ENCODE measurements at regions not wholly inside any gene's neighbourhood (a gene's known extent, or its start where the extent isn't known, plus 50 kb on each side); places are given as distances from the start of the nearest gene placed in this dataset.

DNA sequence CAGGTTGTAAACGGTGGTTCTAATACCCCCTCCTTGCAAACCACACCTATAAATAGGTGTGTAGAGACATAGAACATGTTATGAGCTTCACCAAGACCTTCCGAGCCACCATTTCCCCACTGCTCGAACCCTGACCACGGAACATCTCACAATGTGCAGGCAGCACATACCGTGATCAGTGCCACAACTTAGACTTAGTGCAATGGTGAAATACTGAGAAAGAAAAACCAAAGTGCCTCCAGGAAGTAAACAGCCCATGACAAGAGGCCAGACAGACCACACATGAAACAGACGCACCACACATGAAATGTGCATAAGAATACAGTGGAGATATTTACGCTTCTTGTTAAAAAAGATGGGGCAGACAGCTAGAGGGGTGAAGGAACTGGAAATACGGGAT lies 166.9 kb upstream of the CCND2 start:
- intact Hi-C loops (cut with DNase I, micrococcal nuclease): loop anchor here (1.0 to 5.0 kb wide), 9 partner anchors 30 to 221 kb away; no protein-coding TSS in a partner anchor
- ChIA-PET CTCF (interaction anchor here (0.7 to 2.7 kb wide), 13 partner anchors 11 to 186 kb away, joined by 3 to 51 read pairs (median 6); no protein-coding TSS in a partner anchor), POLR2A (interaction anchor here (0.6 kb wide), 1 partner anchor 49 kb away, joined by 3 read pairs; no protein-coding TSS in a partner anchor)
- Mint-ChIP-seq H3K27ac (peak overlapping the region; percentile 58), H3K4me1 (peaks cover 31% of the 10 kb centered on the region), H3K4me3 (no peak overlapping the region), H3K36me3 (ENCODE audit: low read depth) (no peaks in the 10 kb centered on the region), H3K27me3 (peaks cover 10% of the 10 kb centered on the region), H3K9me3 (ENCODE audit: low read depth) (no peaks in the 10 kb centered on the region)
- ATAC-seq (peak; percentile 37), DNase-seq (no peak)

DNA sequence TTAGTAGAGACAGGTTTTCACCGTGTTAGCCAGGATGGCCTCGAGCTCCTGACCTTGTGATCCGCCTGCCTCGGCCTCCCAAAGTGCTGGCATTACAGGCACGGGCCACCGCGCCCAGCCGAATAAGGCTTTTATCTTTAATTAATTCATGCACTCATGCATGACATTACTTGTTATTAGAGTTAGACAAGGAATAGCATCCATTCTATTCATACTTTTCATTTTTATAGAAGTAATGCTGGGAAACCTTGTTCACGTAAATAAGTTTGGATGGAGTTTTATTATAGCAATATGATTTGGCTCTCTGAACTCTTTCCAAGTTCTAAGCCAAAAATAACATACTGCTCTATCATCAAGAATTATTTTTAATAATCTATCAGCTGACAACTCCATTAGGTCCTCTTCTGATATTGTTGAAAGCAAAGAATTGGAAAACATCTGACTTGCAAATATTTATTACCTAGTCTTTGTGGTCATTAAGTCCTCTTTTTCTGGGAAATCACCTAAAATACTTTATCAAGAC lies 168.8 kb upstream of the CCND2 start:
- Mint-ChIP-seq H3K4me3 (no peak overlapping the region), H3K27me3 (peaks cover 2% of the 10 kb centered on the region), H3K4me1 (peaks cover 26% of the 10 kb centered on the region), H3K36me3 (ENCODE audit: low read depth) (no peaks in the 10 kb centered on the region), H3K9me3 (ENCODE audit: low read depth) (no peaks in the 10 kb centered on the region), H3K27ac (no peak overlapping the region)
- ATAC-seq (no peak), DNase-seq (no peak)
- POLR2A ChIA-PET: interaction anchor here (0.6 kb wide), 1 partner anchor 41 kb away, joined by 3 read pairs; no protein-coding TSS in a partner anchor
- intact Hi-C loops (cut with DNase I, micrococcal nuclease): loop anchor here (5.0 kb wide), 3 partner anchors 42 to 113 kb away; no protein-coding TSS in a partner anchor
- CTCF ChIA-PET: interaction anchor here (0.7 to 0.8 kb wide), 3 partner anchors 24 to 220 kb away, joined by 3 read pairs; no protein-coding TSS in a partner anchor

DNA sequence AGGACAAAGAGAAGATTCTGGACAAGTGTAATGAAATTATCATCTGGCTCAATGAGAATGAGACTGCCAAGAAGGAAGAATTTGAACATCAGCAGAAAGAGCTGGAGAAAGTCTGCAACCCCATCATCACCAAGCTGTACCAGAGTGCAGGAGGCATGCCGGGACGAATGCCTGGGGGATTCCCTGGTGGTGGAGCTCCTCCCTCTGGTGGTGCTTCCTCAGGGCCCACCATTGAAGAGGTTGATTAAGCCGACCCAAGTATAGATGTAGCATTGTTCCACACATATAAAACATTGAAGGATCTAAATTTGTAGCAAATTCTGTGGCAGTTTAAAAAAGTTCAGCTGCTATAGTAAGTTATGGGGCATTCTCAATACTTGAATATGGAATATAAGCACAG lies 174.3 kb upstream of the CCND2 start:
- Mint-ChIP-seq H3K27ac (no peak overlapping the region), H3K4me3 (no peak overlapping the region), H3K36me3 (ENCODE audit: low read depth) (no peaks in the 10 kb centered on the region), H3K9me3 (ENCODE audit: low read depth) (no peaks in the 10 kb centered on the region), H3K27me3 (no peaks in the 10 kb centered on the region), H3K4me1 (peaks cover 4% of the 10 kb centered on the region)
- ChIA-PET POLR2A (interaction anchor here (0.6 kb wide), 1 partner anchor 219 kb away, joined by 7 read pairs; no protein-coding TSS in a partner anchor), CTCF (no interaction called here)
- ATAC-seq: no peak
- DNase-seq: no peak
- intact Hi-C loops (cut with DNase I, micrococcal nuclease): no loop called here

GRCh38 chr12:4091016-4091743 lies 182.4 kb upstream of the CCND2 start:
- no peak overlapping the region for H3K27ac Mint-ChIP-seq
- H3K36me3 Mint-ChIP-seq (ENCODE audit: low read depth): no peaks in the 10 kb centered on the region
- H3K27me3 Mint-ChIP-seq: no peaks in the 10 kb centered on the region
- ChIA-PET CTCF (interaction anchor here (0.5 to 2.0 kb wide), 3 partner anchors 17 to 186 kb away, joined by 3 to 9 read pairs (median 5); no protein-coding TSS in a partner anchor), POLR2A (interaction anchor here (0.6 kb wide), 1 partner anchor 86 kb away, joined by 3 read pairs; no protein-coding TSS in a partner anchor)
- peaks cover 10% of the 10 kb centered on the region for H3K4me1 Mint-ChIP-seq
- H3K9me3 Mint-ChIP-seq (ENCODE audit: low read depth): no peaks in the 10 kb centered on the region
- DNase-seq: no peak
- no peak overlapping the region for H3K4me3 Mint-ChIP-seq
- intact Hi-C loops (cut with DNase I, micrococcal nuclease): no loop called here
- ATAC-seq: no peak

- ATAC-seq (no peak), DNase-seq (no peak)
- no peaks in the 10 kb centered on the region for H3K36me3 Mint-ChIP-seq (ENCODE audit: low read depth)
- intact Hi-C loops (cut with DNase I, micrococcal nuclease): no loop called here
- H3K27ac Mint-ChIP-seq: no peak overlapping the region
- ChIA-PET POLR2A (no interaction called here), CTCF (interaction anchor here (0.6 to 0.8 kb wide), 2 partner anchors 119 to 186 kb away, joined by 3 to 4 read pairs; no protein-coding TSS in a partner anchor)
- H3K4me3 Mint-ChIP-seq: no peak overlapping the region
- H3K9me3 Mint-ChIP-seq (ENCODE audit: low read depth): no peaks in the 10 kb centered on the region
- H3K27me3 Mint-ChIP-seq: no peaks in the 10 kb centered on the region
- peaks cover 12% of the 10 kb centered on the region for H3K4me1 Mint-ChIP-seq
Observed at GRCh38 chr12:4089956-4090355, 183.6 kb upstream of the CCND2 start.

- ATAC-seq (no peak), DNase-seq (no peak)
- Mint-ChIP-seq H3K9me3 (ENCODE audit: low read depth) (no peaks in the 10 kb centered on the region), H3K27me3 (no peaks in the 10 kb centered on the region), H3K36me3 (ENCODE audit: low read depth) (no peaks in the 10 kb centered on the region), H3K27ac (no peak overlapping the region), H3K4me3 (no peak overlapping the region), H3K4me1 (peaks cover 12% of the 10 kb centered on the region)
- ChIA-PET POLR2A (no interaction called here), CTCF (interaction anchor here (0.8 kb wide), 1 partner anchor 51 kb away, joined by 3 read pairs; no protein-coding TSS in a partner anchor)
- intact Hi-C loops (cut with DNase I, micrococcal nuclease): no loop called here
Observed at GRCh38 chr12:4089121-4089606, 184.4 kb upstream of the CCND2 start.

DNA sequence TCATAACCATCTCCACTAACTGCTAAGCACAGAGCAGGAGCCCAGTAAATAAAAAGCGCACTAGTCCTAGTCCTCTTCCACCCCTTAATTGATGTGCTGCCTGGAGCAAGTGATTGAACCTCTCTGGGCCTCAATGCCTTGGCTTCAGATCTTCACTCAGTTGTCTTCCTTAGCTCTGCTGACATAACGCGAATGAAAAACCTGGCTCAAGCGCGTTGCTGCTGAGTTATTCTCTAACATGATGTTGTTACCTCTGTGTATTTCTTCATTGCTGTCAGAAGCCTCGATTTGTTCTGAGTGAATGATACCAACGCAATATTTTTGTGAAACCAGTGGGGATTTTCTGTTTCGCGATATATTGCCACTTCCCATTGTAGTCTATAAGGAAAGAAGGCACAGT lies 185.1 kb upstream of the CCND2 start:
- no peak for ATAC-seq

GRCh38 chr12:4086481-4086880 lies 187.1 kb upstream of the CCND2 start:
- Mint-ChIP-seq H3K27me3 (no peaks in the 10 kb centered on the region), H3K36me3 (ENCODE audit: low read depth) (no peaks in the 10 kb centered on the region), H3K4me1 (peaks cover 12% of the 10 kb centered on the region), H3K4me3 (no peak overlapping the region), H3K27ac (no peak overlapping the region), H3K9me3 (ENCODE audit: low read depth) (no peaks in the 10 kb centered on the region)
- intact Hi-C loops (cut with DNase I, micrococcal nuclease): no loop called here
- no peak for DNase-seq
- CTCF ChIA-PET: interaction anchor here (0.6 kb wide), 1 partner anchor 35 kb away, joined by 5 read pairs; no protein-coding TSS in a partner anchor
- POLR2A ChIA-PET: no interaction called here
- ATAC-seq: peak; percentile 57

More for the DNA sequence above, 185.1 kb upstream of the CCND2 start:
- POLR2A ChIA-PET: no interaction called here
- no peak overlapping the region for H3K4me3 Mint-ChIP-seq
- no peak overlapping the region for H3K27ac Mint-ChIP-seq
- CTCF ChIA-PET: interaction anchor here (0.5 to 0.8 kb wide), 2 partner anchors 8 to 50 kb away, joined by 3 read pairs; no protein-coding TSS in a partner anchor
- intact Hi-C loops (cut with DNase I, micrococcal nuclease): no loop called here
- no peak for DNase-seq
- H3K27me3 Mint-ChIP-seq: no peaks in the 10 kb centered on the region
- H3K9me3 Mint-ChIP-seq (ENCODE audit: low read depth): no peaks in the 10 kb centered on the region
- H3K4me1 Mint-ChIP-seq: peaks cover 12% of the 10 kb centered on the region
- no peaks in the 10 kb centered on the region for H3K36me3 Mint-ChIP-seq (ENCODE audit: low read depth)

- Mint-ChIP-seq H3K4me3 (no peak overlapping the region), H3K27me3 (no peaks in the 10 kb centered on the region), H3K9me3 (ENCODE audit: low read depth) (no peaks in the 10 kb centered on the region), H3K36me3 (ENCODE audit: low read depth) (no peaks in the 10 kb centered on the region), H3K4me1 (peaks cover 7% of the 10 kb centered on the region), H3K27ac (no peak overlapping the region)
- intact Hi-C loops (cut with DNase I, micrococcal nuclease): no loop called here
- ChIA-PET CTCF (interaction anchor here (0.6 to 0.8 kb wide), 5 partner anchors 31 to 201 kb away, joined by 3 to 5 read pairs (median 3); no protein-coding TSS in a partner anchor), POLR2A (interaction anchor here (0.6 kb wide), 1 partner anchor 192 kb away, joined by 3 read pairs; no protein-coding TSS in a partner anchor)
- ATAC-seq: no peak
- DNase-seq: no peak
Observed at GRCh38 chr12:4084573-4084972, 189.0 kb upstream of the CCND2 start.

DNA sequence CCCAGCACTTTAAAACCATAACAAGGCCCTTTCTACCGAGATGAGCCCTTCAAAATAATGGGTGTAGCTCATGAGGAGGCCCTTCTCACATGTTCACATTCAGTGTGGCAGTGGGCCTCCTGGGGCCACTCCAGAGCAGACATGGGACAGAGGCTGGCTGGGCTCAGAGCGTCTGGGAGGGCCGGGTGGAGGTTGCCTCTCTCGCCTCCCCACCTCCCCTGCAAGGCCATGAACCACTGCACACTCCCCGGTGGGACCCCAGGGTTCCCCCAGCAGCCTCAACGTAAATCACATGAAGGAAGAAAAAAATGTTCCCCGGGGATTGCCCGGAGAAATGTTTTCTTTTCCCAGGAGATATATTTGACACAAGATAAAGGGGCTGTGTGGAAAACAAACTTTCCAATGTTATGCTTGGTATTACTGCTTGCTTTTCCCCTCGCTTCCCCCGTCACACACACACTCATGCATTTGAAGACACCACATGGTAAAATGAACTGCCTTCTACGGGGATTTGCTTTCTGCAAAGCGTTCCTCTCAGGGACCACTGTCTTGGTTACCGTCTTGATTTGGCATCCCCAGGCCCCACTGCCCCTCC lies 190.7 kb upstream of the CCND2 start:
- ChIA-PET CTCF (interaction anchor here (0.8 kb wide), 1 partner anchor 36 kb away, joined by 3 read pairs; no protein-coding TSS in a partner anchor), POLR2A (no interaction called here)
- no peak for DNase-seq
- no peaks in the 10 kb centered on the region for H3K27me3 Mint-ChIP-seq
- H3K36me3 Mint-ChIP-seq (ENCODE audit: low read depth): no peaks in the 10 kb centered on the region
- H3K9me3 Mint-ChIP-seq (ENCODE audit: low read depth): peaks cover 2% of the 10 kb centered on the region
- no peak overlapping the region for H3K27ac Mint-ChIP-seq
- intact Hi-C loops (cut with DNase I, micrococcal nuclease): no loop called here
- ATAC-seq: no peak
- H3K4me3 Mint-ChIP-seq: no peak overlapping the region
- peaks cover 7% of the 10 kb centered on the region for H3K4me1 Mint-ChIP-seq

DNA sequence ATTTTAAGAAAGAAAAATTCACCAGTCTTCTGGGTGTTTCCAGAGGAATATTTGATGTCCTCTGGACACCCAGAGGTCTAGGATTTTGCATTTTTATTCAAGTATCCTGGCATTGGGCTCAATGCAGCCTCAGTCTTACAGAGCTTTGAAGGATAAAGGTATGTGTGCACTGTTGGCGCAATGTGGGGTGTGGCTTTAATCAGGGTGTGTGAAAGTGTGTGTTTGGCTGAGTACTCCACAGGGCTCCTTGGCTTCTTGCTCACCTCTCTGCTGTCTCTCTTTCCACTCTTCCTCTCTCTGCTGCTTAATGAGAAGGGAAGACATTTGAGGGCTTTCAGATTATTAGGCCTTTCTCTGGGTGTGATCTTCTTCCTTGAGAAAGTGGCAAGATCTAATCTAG lies 193.3 kb upstream of the CCND2 start:
- peaks cover 2% of the 10 kb centered on the region for H3K9me3 Mint-ChIP-seq (ENCODE audit: low read depth)
- no peaks in the 10 kb centered on the region for H3K4me1 Mint-ChIP-seq
- peaks cover 2% of the 10 kb centered on the region for H3K27me3 Mint-ChIP-seq
- no peak overlapping the region for H3K27ac Mint-ChIP-seq
- no peak for DNase-seq
- intact Hi-C loops (cut with DNase I, micrococcal nuclease): no loop called here
- no peak overlapping the region for H3K4me3 Mint-ChIP-seq
- ATAC-seq: no peak
- CTCF ChIA-PET: interaction anchor here (1.2 kb wide), 1 partner anchor 182 kb away, joined by 3 read pairs; no protein-coding TSS in a partner anchor
- POLR2A ChIA-PET: interaction anchor here (0.5 kb wide), 1 partner anchor 83 kb away, joined by 5 read pairs; no protein-coding TSS in a partner anchor
- H3K36me3 Mint-ChIP-seq (ENCODE audit: low read depth): peaks cover 3% of the 10 kb centered on the region
